Uterus (tissue), 2 donors: ENCODE measurements at regions not wholly inside any gene's neighbourhood (a gene's known extent, or its start where the extent isn't known, plus 50 kb on each side); places are given as distances from the start of the nearest gene placed in this dataset.

Experiments used
- POLR2A ChIP-seq, 2 donors: fragments of 450-650 bp; IDR thresholded peaks; one replicate each; pipeline ENCODE4 v1.6.1; 2016; ENCODE audit warnings: antibody characterized with exemption in 2 of 2, mild to moderate bottlenecking in 1 of 2, moderate library complexity in 1 of 2
- TF ChIP-seq, protein P1 (sequence below), 4 experiments: fragments of 200-600 bp in 2 of 4; fragments of 450-650 bp in 2 of 4; sonication (generic) in 2 of 4; IDR thresholded peaks; one replicate each; pipeline ENCODE4 v1.5.1; 2016 to 2019; ENCODE audit warnings: antibody characterized with exemption in 4 of 4, mild to moderate bottlenecking in 2 of 4, moderate library complexity in 1 of 4

DNA sequence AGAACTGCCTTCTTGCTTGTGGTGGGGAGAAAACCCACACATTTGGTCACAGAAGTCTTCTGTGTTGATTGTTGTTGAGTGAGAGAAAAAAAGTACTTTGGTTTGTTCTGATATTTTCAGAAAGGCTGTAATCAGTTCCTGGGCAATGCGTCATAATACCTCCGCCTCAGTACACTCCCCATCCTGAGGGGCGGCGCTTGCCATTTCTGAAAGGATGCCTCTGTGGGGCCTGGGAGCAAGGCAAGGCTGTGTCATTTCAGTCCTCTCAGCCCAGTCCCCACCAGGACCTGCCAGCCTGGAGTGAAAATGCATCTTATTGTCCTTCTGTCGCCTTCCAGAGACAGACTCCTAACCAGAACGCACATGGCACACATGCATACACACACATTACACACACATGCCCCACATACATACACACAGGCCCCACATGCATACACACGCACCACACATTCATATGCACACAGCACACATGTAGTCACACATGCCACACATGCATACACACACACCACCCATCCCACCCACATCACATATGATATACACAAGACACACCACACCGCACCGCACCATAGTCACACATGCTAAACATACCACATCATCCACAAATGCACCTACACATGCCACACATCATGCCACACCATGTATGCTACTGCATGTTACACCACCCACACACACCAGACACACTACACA, 90.0 kb downstream of the CXCL12 start:
- TF ChIP-seq POLR2A (IDR thresholded peaks at IDR 0.05): no peak
- TF ChIP-seq, protein P1, sequence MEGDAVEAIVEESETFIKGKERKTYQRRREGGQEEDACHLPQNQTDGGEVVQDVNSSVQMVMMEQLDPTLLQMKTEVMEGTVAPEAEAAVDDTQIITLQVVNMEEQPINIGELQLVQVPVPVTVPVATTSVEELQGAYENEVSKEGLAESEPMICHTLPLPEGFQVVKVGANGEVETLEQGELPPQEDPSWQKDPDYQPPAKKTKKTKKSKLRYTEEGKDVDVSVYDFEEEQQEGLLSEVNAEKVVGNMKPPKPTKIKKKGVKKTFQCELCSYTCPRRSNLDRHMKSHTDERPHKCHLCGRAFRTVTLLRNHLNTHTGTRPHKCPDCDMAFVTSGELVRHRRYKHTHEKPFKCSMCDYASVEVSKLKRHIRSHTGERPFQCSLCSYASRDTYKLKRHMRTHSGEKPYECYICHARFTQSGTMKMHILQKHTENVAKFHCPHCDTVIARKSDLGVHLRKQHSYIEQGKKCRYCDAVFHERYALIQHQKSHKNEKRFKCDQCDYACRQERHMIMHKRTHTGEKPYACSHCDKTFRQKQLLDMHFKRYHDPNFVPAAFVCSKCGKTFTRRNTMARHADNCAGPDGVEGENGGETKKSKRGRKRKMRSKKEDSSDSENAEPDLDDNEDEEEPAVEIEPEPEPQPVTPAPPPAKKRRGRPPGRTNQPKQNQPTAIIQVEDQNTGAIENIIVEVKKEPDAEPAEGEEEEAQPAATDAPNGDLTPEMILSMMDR (IDR thresholded peaks at IDR 0.05): no peak
